Stimulated activated CD4-positive, alpha-beta T cell treated with anti-CD3 and anti-CD28 coated beads, TNF-alpha, amount 100 ng/mL, for 48 hours (primary cell): ENCODE measurements at regions not wholly inside any gene's neighbourhood (a gene's known extent, or its start where the extent isn't known, plus 50 kb on each side); places are given as distances from the start of the nearest gene placed in this dataset.
"Not testable (repeated sequence)": the region's sequence is repeated elsewhere in the genome, so short reads cannot be mapped to it uniquely, and the experiment has no call there.

Experiments used
- DNase-seq, 3 donors: peaks; one replicate each; pipeline ENCODE4 v3.0.0-alpha.2; 2020; ENCODE audit warnings: low read depth in 3 of 3

- no peak for DNase-seq
Observed at GRCh38 chr13:48808683-48809082, 155.0 kb downstream of the CYSLTR2 start.

GRCh38 chr13:48810013-48810412 is 156.3 kb downstream of the CYSLTR2 start:
- no peak for DNase-seq

- no peak for DNase-seq
Observed at GRCh38 chr13:48813518-48813917, 159.8 kb downstream of the CYSLTR2 start.

- no peak for DNase-seq
Observed at GRCh38 chr13:48816700-48817099, 159.0 kb upstream of the FNDC3A start.

GRCh38 chr13:48817166-48817802 is 158.4 kb upstream of the FNDC3A start:
- no peak for DNase-seq

- no peak for DNase-seq
Observed at GRCh38 chr13:48818495-48819356, 157.0 kb upstream of the FNDC3A start.

- DNase-seq = no peak
Observed at GRCh38 chr13:48819376-48819775, 156.3 kb upstream of the FNDC3A start.

GRCh38 chr13:48819899-48820298 is 155.8 kb upstream of the FNDC3A start:
- DNase-seq = no peak

GRCh38 chr13:48823526-48823925 is 152.2 kb upstream of the FNDC3A start:
- DNase-seq = not testable (repeated sequence)

- no peak for DNase-seq
Observed at GRCh38 chr13:48826039-48826438, 149.7 kb upstream of the FNDC3A start.

GRCh38 chr13:48826922-48827454 is 148.7 kb upstream of the FNDC3A start:
- DNase-seq = not testable (repeated sequence)

- no peak for DNase-seq
Observed at GRCh38 chr13:48827709-48828108, 148.0 kb upstream of the FNDC3A start.

- DNase-seq = no peak
Observed at GRCh38 chr13:48828962-48829411, 146.7 kb upstream of the FNDC3A start.

GRCh38 chr13:48829536-48829935 is 146.2 kb upstream of the FNDC3A start:
- no peak for DNase-seq

- no peak for DNase-seq
Observed at GRCh38 chr13:48831248-48831647, 144.5 kb upstream of the FNDC3A start.

GRCh38 chr13:48833412-48833811 is 142.3 kb upstream of the FNDC3A start:
- DNase-seq = no peak

GRCh38 chr13:48835326-48835725 is 140.4 kb upstream of the FNDC3A start:
- not testable (repeated sequence) for DNase-seq

- DNase-seq = no peak
Observed at GRCh38 chr13:48838193-48838973, 137.3 kb upstream of the FNDC3A start.

GRCh38 chr13:48839171-48839570 is 136.5 kb upstream of the FNDC3A start:
- no peak for DNase-seq

- no peak for DNase-seq
Observed at GRCh38 chr13:48840366-48840765, 135.3 kb upstream of the FNDC3A start.

GRCh38 chr13:48842316-48842715 is 133.4 kb upstream of the FNDC3A start:
- no peak for DNase-seq
